Central memory CD8-positive, alpha-beta T cell (primary cell): ENCODE measurements at regions not wholly inside any gene's neighbourhood (a gene's known extent, or its start where the extent isn't known, plus 50 kb on each side); places are given as distances from the start of the nearest gene placed in this dataset.
"Not testable (repeated sequence)": the region's sequence is repeated elsewhere in the genome, so short reads cannot be mapped to it uniquely, and the experiment has no call there.

Experiments used
- ATAC-seq: fragments of 150-1000 bp; cut with Tn5 transposase; replicated peaks from 2 replicates; pipeline ENCODE4 v1.10.0; 2022; ENCODE audit warnings: mild to moderate bottlenecking, moderate FRiP score, moderate number of reproducible peaks; ENCODE audit not compliant: poor library complexity, severe bottlenecking; ENCODE audit errors: extremely low read depth
- DNase-seq, 2 donors: peaks; one replicate each; pipeline ENCODE4 v3.0.0; 2021; ENCODE audit warnings: low spot score in 2 of 2
- H3K27ac Mint-ChIP-seq: one replicate; pipeline ENCODE4 v1.8.0; 2022; ENCODE audit warnings: low read depth, mild to moderate bottlenecking, moderate library complexity, mixed read lengths
- H3K27me3 Mint-ChIP-seq: one replicate; pipeline ENCODE4 v1.8.0; 2022; ENCODE audit warnings: mixed read lengths
- H3K36me3 Mint-ChIP-seq: one replicate; pipeline ENCODE4 v1.8.0; 2022; ENCODE audit warnings: mild to moderate bottlenecking, moderate library complexity, mixed read lengths; ENCODE audit not compliant: insufficient read depth
- H3K4me1 Mint-ChIP-seq: one replicate; pipeline ENCODE4 v1.8.0; 2022; ENCODE audit warnings: mixed read lengths
- H3K4me3 Mint-ChIP-seq: one replicate; pipeline ENCODE4 v1.8.0; 2022; ENCODE audit warnings: mild to moderate bottlenecking, moderate library complexity, mixed read lengths
- H3K9me3 Mint-ChIP-seq: one replicate; pipeline ENCODE4 v1.8.0; 2022; ENCODE audit warnings: mixed read lengths

- Mint-ChIP-seq H3K27ac (no peak overlapping the region), H3K4me1 (no peaks in the 10 kb centered on the region), H3K36me3 (no peaks in the 10 kb centered on the region), H3K27me3 (peaks cover 91% of the 10 kb centered on the region), H3K4me3 (no peak overlapping the region), H3K9me3 (no peaks in the 10 kb centered on the region)
- no peak for ATAC-seq
- DNase-seq, result no peak
These were observed 125.8 kb upstream of the LPCAT1 start for GRCh38 chr5:1649554-1649953.

- no peak for DNase-seq
- Mint-ChIP-seq H3K36me3 (peaks cover 2% of the 10 kb centered on the region), H3K4me1 (no peaks in the 10 kb centered on the region), H3K9me3 (no peaks in the 10 kb centered on the region), H3K27me3 (peaks cover 89% of the 10 kb centered on the region), H3K27ac (no peak overlapping the region), H3K4me3 (no peak overlapping the region)
- ATAC-seq, result no peak
These were observed 125.0 kb upstream of the LPCAT1 start for GRCh38 chr5:1648806-1649205.

GRCh38 chr5:1647580-1647979, 123.8 kb upstream of the LPCAT1 start:
- H3K27me3 Mint-ChIP-seq, result peaks cover 89% of the 10 kb centered on the region
- no peaks in the 10 kb centered on the region for H3K9me3 Mint-ChIP-seq
- H3K36me3 Mint-ChIP-seq, result peaks cover 2% of the 10 kb centered on the region
- H3K4me1 Mint-ChIP-seq, result no peaks in the 10 kb centered on the region
- no peak overlapping the region for H3K27ac Mint-ChIP-seq
- H3K4me3 Mint-ChIP-seq, result no peak overlapping the region
- DNase-seq (no peak), ATAC-seq (no peak)

- no peak overlapping the region for H3K27ac Mint-ChIP-seq
- H3K4me3 Mint-ChIP-seq, result no peak overlapping the region
- peak; percentile 71 for ATAC-seq
- H3K4me1 Mint-ChIP-seq, result peaks cover 10% of the 10 kb centered on the region
- H3K27me3 Mint-ChIP-seq, result peaks cover 76% of the 10 kb centered on the region
- H3K36me3 Mint-ChIP-seq, result peaks cover 2% of the 10 kb centered on the region
- DNase-seq, result peak; percentile 56 to 74
- no peaks in the 10 kb centered on the region for H3K9me3 Mint-ChIP-seq
These were observed 121.2 kb upstream of the LPCAT1 start for GRCh38 chr5:1644810-1645571.

GRCh38 chr5:1644393-1644809, 120.6 kb upstream of the LPCAT1 start:
- H3K27me3 Mint-ChIP-seq, result peaks cover 70% of the 10 kb centered on the region
- not testable (repeated sequence) for H3K4me1 Mint-ChIP-seq, H3K4me3 Mint-ChIP-seq, H3K9me3 Mint-ChIP-seq, ATAC-seq, DNase-seq, H3K27ac Mint-ChIP-seq, H3K36me3 Mint-ChIP-seq

GRCh38 chr5:1643651-1644392, 120.1 kb upstream of the LPCAT1 start:
- ATAC-seq (no peak), DNase-seq (no peak)
- Mint-ChIP-seq H3K4me3 (no peak overlapping the region), H3K27ac (no peak overlapping the region), H3K27me3 (peaks cover 64% of the 10 kb centered on the region), H3K4me1 (peaks cover 10% of the 10 kb centered on the region), H3K9me3 (no peaks in the 10 kb centered on the region), H3K36me3 (peaks cover 2% of the 10 kb centered on the region)

- DNase-seq (no peak), ATAC-seq (no peak)
- Mint-ChIP-seq H3K36me3 (peaks cover 2% of the 10 kb centered on the region), H3K27me3 (peaks cover 52% of the 10 kb centered on the region), H3K4me1 (peaks cover 10% of the 10 kb centered on the region), H3K9me3 (no peaks in the 10 kb centered on the region), H3K27ac (no peak overlapping the region), H3K4me3 (no peak overlapping the region)
These were observed 118.9 kb upstream of the LPCAT1 start for GRCh38 chr5:1642621-1643061.

GRCh38 chr5:1642221-1642620, 118.5 kb upstream of the LPCAT1 start:
- peaks cover 2% of the 10 kb centered on the region for H3K36me3 Mint-ChIP-seq
- no peak overlapping the region for H3K4me3 Mint-ChIP-seq
- H3K27ac Mint-ChIP-seq, result no peak overlapping the region
- ATAC-seq (no peak), DNase-seq (no peak)
- peaks cover 10% of the 10 kb centered on the region for H3K4me1 Mint-ChIP-seq
- H3K27me3 Mint-ChIP-seq, result peaks cover 48% of the 10 kb centered on the region
- H3K9me3 Mint-ChIP-seq, result no peaks in the 10 kb centered on the region

GRCh38 chr5:1641560-1642166, 117.9 kb upstream of the LPCAT1 start:
- Mint-ChIP-seq H3K27me3 (peaks cover 42% of the 10 kb centered on the region), H3K36me3 (peaks cover 2% of the 10 kb centered on the region), H3K27ac (no peak overlapping the region), H3K4me3 (no peak overlapping the region), H3K4me1 (peaks cover 10% of the 10 kb centered on the region), H3K9me3 (no peaks in the 10 kb centered on the region)
- ATAC-seq, result peak; percentile 84
- peak; percentile 47 to 72 for DNase-seq

GRCh38 chr5:1641041-1641440, 117.3 kb upstream of the LPCAT1 start:
- H3K36me3 Mint-ChIP-seq, result peaks cover 2% of the 10 kb centered on the region
- no peaks in the 10 kb centered on the region for H3K9me3 Mint-ChIP-seq
- H3K27me3 Mint-ChIP-seq, result peaks cover 37% of the 10 kb centered on the region
- no peak for ATAC-seq
- H3K4me3 Mint-ChIP-seq, result no peak overlapping the region
- H3K4me1 Mint-ChIP-seq, result peaks cover 10% of the 10 kb centered on the region
- no peak for DNase-seq
- no peak overlapping the region for H3K27ac Mint-ChIP-seq

GRCh38 chr5:1640421-1640881, 116.7 kb upstream of the LPCAT1 start:
- no peak overlapping the region for H3K27ac Mint-ChIP-seq
- H3K36me3 Mint-ChIP-seq, result peaks cover 2% of the 10 kb centered on the region
- peaks cover 31% of the 10 kb centered on the region for H3K27me3 Mint-ChIP-seq
- peaks cover 11% of the 10 kb centered on the region for H3K4me1 Mint-ChIP-seq
- no peaks in the 10 kb centered on the region for H3K9me3 Mint-ChIP-seq
- no peak overlapping the region for H3K4me3 Mint-ChIP-seq
- no peak for DNase-seq
- ATAC-seq, result no peak

GRCh38 chr5:1639757-1640156, 116.0 kb upstream of the LPCAT1 start:
- no peak for DNase-seq
- Mint-ChIP-seq H3K27me3 (peaks cover 26% of the 10 kb centered on the region), H3K36me3 (peaks cover 4% of the 10 kb centered on the region), H3K4me1 (peaks cover 15% of the 10 kb centered on the region), H3K9me3 (no peaks in the 10 kb centered on the region), H3K4me3 (no peak overlapping the region), H3K27ac (no peak overlapping the region)
- ATAC-seq, result no peak
